VCaP (cell line): ENCODE measurements at regions not wholly inside any gene's neighbourhood (a gene's known extent, or its start where the extent isn't known, plus 50 kb on each side); places are given as distances from the start of the nearest gene placed in this dataset.

Experiments
- H3K27ac ChIP-seq: fragments of 450-650 bp; 2 replicates; pipeline ENCODE4 v1.5.1; 2017
- TF ChIP-seq, protein P1 (sequence below): fragments of 450-650 bp; conservative IDR thresholded peaks from 2 replicates; pipeline ENCODE4 v1.5.1; 2017; ENCODE audit warnings: mild to moderate bottlenecking, moderate library complexity

DNA sequence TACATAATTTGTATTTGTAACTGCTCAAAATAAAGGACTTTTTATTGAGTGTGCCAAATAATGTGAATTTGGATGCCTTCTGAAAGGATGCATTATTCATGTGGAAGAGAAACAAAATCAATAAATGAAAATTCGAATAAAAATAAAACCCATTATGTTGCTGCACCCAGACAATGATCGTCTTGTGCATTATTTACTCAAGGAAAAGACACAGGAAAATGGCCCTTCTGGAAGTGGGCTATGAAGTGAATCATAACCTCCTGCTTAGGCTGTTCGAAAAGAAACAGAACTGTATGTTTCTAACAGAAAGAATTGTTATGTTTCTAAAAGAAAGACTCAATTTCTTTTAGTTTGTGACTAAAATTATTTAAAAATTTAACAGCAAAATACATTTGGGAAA is 168.9 kb upstream of the NFIB start:
- H3K27ac ChIP-seq, result no peak overlapping the region
- TF ChIP-seq, protein P1, sequence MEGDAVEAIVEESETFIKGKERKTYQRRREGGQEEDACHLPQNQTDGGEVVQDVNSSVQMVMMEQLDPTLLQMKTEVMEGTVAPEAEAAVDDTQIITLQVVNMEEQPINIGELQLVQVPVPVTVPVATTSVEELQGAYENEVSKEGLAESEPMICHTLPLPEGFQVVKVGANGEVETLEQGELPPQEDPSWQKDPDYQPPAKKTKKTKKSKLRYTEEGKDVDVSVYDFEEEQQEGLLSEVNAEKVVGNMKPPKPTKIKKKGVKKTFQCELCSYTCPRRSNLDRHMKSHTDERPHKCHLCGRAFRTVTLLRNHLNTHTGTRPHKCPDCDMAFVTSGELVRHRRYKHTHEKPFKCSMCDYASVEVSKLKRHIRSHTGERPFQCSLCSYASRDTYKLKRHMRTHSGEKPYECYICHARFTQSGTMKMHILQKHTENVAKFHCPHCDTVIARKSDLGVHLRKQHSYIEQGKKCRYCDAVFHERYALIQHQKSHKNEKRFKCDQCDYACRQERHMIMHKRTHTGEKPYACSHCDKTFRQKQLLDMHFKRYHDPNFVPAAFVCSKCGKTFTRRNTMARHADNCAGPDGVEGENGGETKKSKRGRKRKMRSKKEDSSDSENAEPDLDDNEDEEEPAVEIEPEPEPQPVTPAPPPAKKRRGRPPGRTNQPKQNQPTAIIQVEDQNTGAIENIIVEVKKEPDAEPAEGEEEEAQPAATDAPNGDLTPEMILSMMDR, result no peak

DNA sequence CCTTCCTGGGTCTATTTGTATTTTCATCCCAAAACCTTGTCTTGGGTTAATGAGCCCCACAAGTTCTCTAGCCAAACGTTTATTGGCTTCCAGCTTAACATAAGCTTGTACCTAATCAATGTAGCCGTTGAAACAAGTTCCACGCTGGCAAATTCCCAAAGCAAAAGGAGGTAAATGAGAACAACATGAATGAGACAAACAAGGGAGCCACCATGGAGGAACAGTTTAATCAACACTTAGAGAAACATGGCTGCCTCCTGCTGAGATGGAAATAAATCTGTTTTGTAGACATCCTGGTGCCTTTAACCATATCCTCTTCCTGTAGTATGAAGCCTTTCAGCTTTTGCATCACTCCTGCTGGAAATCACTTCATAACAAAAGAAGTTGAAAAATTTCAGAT is 166.6 kb upstream of the NFIB start:
- TF ChIP-seq, protein P1, result no peak
- no peak overlapping the region for H3K27ac ChIP-seq

DNA sequence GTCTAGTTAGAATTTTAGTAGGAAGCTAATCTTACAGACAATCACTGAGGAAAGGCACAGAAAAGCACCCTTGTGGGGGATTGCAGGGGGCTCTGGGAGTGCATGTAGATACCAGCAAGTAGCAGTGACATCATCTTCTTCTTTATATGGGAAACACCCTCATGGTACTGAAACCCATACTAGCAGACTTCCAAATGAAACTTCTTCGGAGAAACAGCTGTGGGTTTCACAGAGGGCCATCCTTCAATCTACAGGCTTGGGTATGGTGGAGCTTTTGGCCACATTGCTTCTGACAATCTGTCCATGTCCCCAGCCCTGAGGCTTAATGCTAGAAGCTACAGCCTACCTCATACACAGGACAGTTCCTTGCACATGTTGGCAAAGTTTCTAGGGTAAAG is 165.2 kb upstream of the NFIB start:
- TF ChIP-seq, protein P1, result no peak
- peak overlapping the region; percentile 83 for H3K27ac ChIP-seq

DNA sequence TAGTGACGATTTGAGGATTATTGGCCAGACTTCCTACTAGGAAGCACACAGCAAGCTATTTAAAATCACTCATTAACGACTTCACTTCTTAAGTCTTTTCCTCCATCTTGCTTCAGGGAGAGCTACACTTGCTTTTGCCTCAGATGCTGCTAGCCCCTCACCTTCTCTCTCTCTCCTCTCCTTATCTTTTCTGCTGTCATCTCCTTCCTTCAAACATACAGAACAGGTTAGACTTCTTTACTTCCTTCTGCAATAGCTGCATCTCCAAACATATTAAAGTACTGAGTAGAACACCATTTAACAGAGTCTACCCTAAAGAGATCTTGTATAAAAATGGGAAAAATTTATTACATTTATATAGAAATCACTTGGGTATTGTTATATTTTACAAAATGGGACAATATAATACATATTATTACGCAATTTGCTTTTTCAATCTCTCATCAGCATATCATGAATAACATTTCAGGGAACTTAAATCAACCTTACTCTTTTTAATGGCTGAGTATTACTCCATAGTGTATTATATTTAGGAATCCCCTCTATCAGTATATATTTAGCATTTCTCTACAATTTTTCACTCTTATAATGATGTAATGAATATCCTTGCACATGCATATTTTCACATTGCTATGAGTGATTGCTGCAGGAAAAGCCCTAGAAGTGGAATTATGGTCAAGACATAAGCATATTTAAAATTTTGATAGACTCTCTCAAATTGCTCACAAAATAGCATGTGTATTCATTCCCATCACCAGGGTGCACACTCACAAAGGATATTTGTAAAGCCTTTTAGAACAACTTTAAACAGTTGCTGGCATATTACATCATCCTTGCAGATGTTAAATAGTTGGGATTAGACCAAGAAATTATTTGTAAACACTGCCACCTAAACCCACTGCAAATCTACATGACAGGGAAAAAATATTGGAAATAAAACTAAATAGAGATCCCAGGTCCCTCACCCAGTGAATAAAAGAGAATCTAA is 164.5 kb upstream of the NFIB start:
- peak overlapping the region; percentile 83 for H3K27ac ChIP-seq
- TF ChIP-seq, protein P1, result no peak

DNA sequence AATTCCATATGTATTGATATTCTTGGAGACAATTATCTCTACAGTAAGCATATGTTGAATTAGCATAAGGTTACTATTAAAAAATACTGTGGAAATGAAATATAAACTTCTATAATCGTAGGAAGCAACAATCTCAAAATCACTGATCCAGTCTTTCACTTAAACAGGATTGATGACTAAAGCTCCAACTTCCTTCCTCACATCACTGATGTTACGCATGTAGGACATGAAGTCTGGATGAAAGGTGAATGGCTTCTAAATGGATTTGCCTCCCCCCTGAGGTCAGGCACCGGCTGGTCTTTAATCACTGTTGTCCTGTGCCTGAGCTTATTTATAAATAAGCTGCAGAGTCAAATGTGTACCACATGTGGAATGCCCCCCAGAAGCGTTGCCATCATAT is 157.1 kb upstream of the NFIB start:
- no peak overlapping the region for H3K27ac ChIP-seq
- TF ChIP-seq, protein P1, result no peak

DNA sequence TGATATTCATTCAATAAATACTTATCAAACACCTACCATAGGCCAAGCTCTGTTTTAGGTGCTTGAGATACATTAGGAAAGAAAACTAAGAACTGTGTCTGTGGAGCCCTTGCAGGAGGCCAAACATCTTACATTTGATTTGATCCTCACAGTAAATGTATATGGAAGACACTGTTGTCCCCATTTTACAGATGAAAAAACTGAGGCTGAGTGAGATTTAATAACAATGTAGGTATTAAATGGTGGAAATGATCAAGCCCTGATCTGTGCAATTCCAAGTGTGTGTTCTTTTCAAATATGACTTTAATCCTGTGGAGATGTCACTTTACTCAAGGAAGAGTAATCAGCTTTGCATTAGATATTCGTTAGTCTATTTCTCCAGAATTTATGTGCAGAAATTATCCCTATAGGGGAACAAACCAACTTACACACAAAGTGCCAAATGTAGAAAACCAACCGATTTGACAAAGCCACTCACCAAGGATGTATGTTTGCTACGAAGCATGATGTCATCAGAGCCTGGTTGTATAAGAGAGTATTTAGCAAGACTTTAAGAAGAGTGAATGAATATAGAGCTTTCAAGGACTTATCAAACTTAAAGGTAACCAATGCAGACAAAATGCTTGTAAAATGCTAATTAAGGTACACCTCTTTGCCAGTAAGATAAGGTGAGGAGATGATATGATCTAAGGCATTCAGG is 153.9 kb upstream of the NFIB start:
- peak overlapping the region; percentile 89 for H3K27ac ChIP-seq
- TF ChIP-seq, protein P1, result no peak

DNA sequence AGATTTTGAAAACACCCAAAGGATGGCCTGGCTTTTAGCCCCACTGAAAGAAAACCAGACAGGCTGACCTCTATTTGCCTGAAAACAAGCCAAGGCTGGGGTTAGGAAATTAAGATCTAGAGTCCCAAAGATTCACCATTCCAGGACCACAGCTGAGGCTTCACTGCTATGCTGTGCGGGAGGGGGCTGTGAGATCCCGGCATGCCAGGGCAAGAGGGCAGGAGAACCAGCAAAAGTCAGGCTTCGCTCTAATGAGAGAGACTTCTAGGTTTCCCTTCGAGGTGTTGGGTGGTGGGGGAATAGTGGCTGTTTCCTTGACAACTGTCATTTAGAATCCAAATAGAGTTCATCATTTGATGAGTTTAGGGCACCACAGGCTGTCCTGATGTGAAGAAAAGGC is 152.9 kb upstream of the NFIB start:
- peak overlapping the region; percentile 89 for H3K27ac ChIP-seq
- TF ChIP-seq, protein P1, result no peak
